GM21825 (cell line): ENCODE measurements at regions not wholly inside any gene's neighbourhood (a gene's known extent, or its start where the extent isn't known, plus 50 kb on each side); places are given as distances from the start of the nearest gene placed in this dataset.
"Not testable (repeated sequence)": the region's sequence is repeated elsewhere in the genome, so short reads cannot be mapped to it uniquely, and the experiment has no call there.

Experiments used
- ATAC-seq: cut with Tn5 transposase; IDR thresholded peaks from one replicate; pipeline ENCODE4 v1.9.1; 2021; ENCODE audit warnings: mild to moderate bottlenecking, moderate library complexity; ENCODE audit not compliant: unreplicated experiment

DNA sequence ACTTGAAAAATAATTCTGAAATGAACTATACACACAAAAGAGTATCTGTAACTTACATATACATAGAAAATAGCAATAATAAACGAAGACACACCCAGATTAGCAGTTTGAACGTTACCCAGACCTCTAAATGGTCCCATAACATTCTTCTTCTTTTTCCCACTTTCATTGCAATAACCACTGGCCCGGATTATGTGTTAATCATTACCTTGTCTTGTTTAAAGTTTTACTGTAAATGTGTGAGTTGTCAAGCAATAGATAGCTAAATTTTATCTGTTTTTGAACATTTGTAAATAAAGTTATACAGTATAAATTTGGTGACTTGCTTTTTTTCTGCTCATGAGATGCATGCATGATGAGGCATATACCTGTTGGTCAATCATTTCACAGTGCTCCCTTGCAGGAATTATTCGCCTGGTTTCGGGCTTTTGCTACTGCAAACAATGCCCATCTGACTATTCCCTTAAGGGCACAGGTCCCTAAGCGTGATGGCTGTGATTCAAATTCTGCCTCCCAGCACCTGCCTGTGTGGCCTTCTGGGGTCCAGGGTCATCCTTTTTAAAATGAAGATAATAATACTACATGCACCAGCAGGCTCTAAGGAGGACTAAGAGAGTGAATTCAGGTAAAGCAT is 66.1 kb downstream of the GADD45G start:
- ATAC-seq: no peak

- no peak for ATAC-seq
These were observed 69.8 kb downstream of the GADD45G start for GRCh38 chr9:89674667-89675057.

DNA sequence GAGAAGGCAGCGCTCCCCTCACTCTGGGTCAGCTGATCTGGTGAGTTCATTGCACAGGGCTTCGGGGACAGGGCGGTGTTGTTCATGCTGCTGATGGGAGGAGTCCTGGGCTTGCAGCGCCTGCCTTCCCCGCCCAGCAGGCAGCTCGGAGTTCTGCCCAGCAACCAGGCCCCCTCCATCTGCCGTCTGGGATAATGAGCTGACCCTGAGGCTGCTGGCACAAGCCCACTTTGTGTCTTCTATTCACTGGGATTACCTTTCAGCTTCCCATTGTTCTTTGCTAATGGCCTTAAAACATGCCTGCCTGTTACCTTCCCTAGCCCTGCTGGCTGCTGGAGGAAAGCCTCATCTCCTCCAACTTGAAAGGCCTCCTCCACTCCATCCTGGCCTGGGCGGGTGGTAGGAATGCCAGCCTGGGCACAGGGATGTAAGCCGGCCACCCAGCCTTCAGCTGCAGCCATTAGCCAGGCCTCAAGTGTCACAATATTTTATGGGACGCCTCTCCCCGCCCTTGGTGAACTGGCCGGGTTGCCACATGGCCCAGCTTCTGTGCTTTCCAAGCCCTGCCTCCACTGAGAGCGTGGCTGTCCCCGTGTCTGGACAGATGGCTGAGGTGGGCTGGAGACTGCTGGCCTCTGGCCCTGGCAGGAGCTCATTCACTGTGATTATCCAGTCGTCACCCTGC is 70.4 kb downstream of the GADD45G start:
- ATAC-seq: no peak

- no peak for ATAC-seq
These were observed 71.5 kb downstream of the GADD45G start for GRCh38 chr9:89676281-89676680.

- no peak for ATAC-seq
These were observed 73.0 kb downstream of the GADD45G start for GRCh38 chr9:89677702-89678395.

- ATAC-seq: no peak
These were observed 73.7 kb downstream of the GADD45G start for GRCh38 chr9:89678396-89679015.

GRCh38 chr9:89679016-89679415 is 74.2 kb downstream of the GADD45G start:
- ATAC-seq: no peak

DNA sequence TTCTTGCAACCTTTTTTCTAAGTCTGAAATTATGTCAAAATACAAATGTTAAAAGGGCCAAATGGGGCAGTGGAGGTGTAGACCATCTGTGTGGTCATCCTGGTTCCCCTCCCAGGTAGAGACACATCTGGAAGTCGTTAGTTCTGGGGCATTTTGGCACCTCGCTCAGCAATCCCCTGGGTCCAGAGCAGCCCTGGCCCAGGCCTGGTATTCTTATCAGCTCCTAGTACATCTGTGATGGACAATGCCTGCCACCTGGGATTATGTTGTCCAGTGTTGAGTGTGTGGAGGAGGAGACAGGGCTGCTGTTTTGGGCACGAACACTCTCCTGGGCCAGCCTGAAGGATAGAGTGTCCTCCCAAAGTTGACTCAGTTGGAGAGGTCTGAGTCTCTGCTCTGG is 74.8 kb downstream of the GADD45G start:
- no peak for ATAC-seq

GRCh38 chr9:89680547-89681467 is 76.0 kb downstream of the GADD45G start:
- ATAC-seq: no peak

- not testable (repeated sequence) for ATAC-seq
These were observed 76.7 kb downstream of the GADD45G start for GRCh38 chr9:89681468-89681859.

DNA sequence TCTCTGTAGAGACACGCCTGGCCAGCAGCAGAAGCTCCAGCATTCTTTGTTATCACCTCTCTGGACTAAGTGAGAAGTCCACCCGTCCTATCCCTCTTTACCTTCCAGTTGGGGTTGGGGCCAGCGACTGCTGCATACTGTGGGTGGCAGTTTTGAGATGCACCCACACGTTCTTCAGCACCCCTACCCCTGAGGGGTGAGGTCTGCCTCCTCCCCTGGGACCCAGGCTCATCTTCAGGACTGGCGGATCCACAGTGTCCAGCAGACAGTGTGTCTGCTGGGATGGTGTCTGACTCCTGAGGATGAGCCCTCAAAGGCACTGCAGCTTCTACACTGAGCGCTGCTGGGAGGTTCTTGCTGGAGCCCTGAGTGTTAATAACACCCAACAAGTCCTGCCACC is 78.8 kb downstream of the GADD45G start:
- ATAC-seq: no peak

DNA sequence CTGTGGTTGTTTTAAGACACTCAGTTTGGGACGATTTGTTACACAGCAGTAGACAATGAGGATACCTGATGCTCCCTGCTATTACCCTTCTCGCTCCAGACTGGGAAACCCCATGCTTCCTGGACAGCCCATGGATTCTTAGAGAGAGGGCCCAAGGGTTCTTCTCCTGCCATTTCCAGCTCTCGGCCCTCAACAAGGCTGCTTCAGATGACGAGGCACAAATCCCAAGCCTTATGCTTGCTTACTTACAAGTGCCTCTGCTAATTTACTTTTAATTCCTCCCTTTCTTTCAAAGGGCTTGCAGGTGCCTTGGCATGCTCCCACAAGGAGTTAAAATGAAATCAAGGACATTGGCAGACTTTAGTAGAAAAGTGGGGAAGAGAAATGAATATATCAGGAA is 79.4 kb downstream of the GADD45G start:
- no peak for ATAC-seq

- no peak for ATAC-seq
These were observed 80.3 kb downstream of the GADD45G start for GRCh38 chr9:89684912-89685636.

DNA sequence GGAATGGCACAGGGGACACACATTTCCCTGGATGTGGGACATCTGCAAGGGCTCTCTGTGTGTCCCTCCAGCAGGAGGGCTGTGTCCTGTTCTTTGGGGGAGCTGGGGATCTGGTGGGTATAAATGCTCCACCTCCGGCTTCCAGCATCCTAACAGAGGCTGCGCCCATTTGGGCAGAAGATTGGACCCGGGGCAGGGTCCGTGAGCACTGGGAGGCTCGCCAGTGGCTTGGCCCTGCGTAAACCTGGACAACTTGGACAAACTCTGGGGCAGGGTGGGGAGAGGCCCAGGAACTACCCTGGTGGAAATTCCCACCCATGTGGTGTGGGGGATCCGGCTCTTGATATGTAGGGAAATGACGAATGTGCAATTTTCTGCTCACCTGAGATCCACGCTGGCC is 80.9 kb downstream of the GADD45G start:
- no peak for ATAC-seq

GRCh38 chr9:89686126-89686525 is 81.3 kb downstream of the GADD45G start:
- no peak for ATAC-seq

DNA sequence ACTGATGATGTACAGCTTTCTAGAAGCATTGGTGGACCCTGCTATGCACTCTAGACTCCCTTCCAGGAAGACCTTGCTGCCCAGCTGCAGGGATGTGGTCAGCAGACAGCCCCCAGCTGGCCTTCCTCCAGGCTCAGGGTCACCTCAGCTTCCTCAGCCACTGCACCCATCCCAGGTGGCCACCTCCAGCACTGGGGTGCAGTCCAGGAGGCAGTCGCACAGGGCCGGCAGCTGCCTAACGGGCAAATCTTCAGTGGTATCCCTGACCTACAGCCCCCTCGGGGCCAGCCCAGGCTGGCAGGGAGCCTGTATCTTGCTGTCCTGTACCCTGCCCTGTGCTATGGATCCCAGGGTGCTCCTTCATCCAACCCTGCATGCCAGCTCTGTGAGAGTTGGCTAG is 81.8 kb downstream of the GADD45G start:
- ATAC-seq: no peak

- no peak for ATAC-seq
These were observed 82.4 kb downstream of the GADD45G start for GRCh38 chr9:89687188-89687587.

DNA sequence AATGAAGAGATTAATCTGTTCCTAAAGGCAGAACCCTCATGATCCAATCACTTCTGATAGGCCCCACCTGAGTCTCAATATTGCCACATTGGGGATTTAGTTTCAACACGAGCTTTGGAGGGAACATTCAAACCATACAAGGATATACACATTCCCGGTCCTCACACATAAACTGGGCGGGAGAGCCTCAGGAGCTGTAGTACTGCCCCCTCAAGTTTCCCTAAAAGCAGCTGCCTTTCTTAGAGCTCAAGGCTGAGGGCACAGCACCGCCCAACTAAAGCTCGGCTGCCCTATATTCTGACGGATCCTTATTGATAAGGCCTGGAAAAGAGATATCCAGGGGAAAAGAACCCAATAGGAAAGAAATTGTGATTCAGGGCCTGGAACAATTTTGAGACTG is 83.0 kb downstream of the GADD45G start:
- no peak for ATAC-seq

DNA sequence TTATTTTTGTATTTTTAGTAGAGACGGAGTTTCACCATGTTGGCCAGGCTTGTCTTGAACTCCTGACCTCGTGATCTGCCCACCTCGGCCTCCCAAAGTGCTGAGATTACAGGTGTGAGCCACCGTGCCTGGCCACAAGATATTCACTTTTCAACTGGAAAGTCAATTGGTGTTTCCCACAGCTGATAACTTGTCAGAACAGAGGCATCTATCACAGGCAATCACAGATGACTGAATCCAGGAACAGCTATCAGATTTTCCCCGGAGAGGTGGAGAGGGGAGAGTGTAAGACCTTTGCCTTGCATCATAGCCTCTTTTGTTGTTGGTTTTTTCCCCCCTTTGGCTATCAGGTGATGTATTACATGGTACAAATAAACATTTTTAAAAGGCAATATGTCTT is 84.5 kb downstream of the GADD45G start:
- ATAC-seq: not testable (repeated sequence)

GRCh38 chr9:89690334-89690912 is 85.6 kb downstream of the GADD45G start:
- peak; percentile 87 for ATAC-seq
